ENCODE measurements at regions not wholly inside any gene's neighbourhood (a gene's known extent, or its start where the extent isn't known, plus 50 kb on each side); places are given as distances from the start of the nearest gene placed in this dataset.

- BruUV-seq (replicated peaks): no TSS peak
- Histone ChIP-seq H3K9me3 (replicated peaks; ENCODE audit: control insufficient read depth, insufficient read depth, low read length) (no peaks in the 10 kb centered on the region), H3K36me3 (ENCODE audit: control insufficient read depth in 2 of 2, extremely low read depth in 1 of 2, insufficient read depth in 2 of 2, low read length in 2 of 2) (no peaks in the 10 kb centered on the region), H2AFZ (ENCODE audit: low read depth, low read length) (no peak overlapping the region), H3K4me1 (ENCODE audit: control insufficient read depth, extremely low read depth, insufficient read depth, low read length) (no peaks in the 10 kb centered on the region), H3K9ac (replicated peaks; ENCODE audit: extremely low read depth, insufficient read depth, low read length) (no peak overlapping the region), H3K4me3 (replicated peaks in 1 of 3; ENCODE audit: insufficient read depth in 1 of 3, low read depth in 1 of 3, low read length in 3 of 3) (no peak overlapping the region), H3K27ac (ENCODE audit: insufficient read depth, low read depth, low read length) (no peak overlapping the region), H4K20me1 (replicated peaks; ENCODE audit: control insufficient read depth, extremely low read depth, insufficient read depth, low read length) (no peaks in the 10 kb centered on the region), H3K9me1 (replicated peaks; ENCODE audit: control insufficient read depth, extremely low read depth, insufficient read depth, low read length) (no peaks in the 10 kb centered on the region), H3K4me2 (ENCODE audit: insufficient read depth, low read length) (no peak overlapping the region), H3K79me2 (ENCODE audit: control insufficient read depth, insufficient read depth, low read length) (no peaks in the 10 kb centered on the region), H3K27me3 (ENCODE audit: control insufficient read depth in 2 of 2, insufficient read depth in 2 of 2, low read length in 2 of 2) (peaks cover 0 to 2% of the 10 kb centered on the region in 2 experiments)
- TF ChIP-seq CTCF (IDR thresholded peaks at IDR 0.05; ENCODE audit: extremely low read depth in 1 of 2, insufficient read depth in 1 of 2, low read depth in 1 of 2, low read length in 2 of 2) (peak; percentile 59 to 69), POLR2A (IDR thresholded peaks at IDR 0.05; ENCODE audit: low read depth, low read length) (no peak)
- POLR2A ChIA-PET: no interaction called here
- CTCF ChIA-PET: interaction anchor here (0.7 to 6.4 kb wide), 46 partner anchors 9 to 1080 kb away, joined by 3 to 178 read pairs (median 6); partner anchors contain the start of gene BRMS1L
- DNase-seq (ENCODE audit: low read depth, low spot score): peak; percentile 37
- peak; percentile 77 for FAIRE-seq
- intact Hi-C loops (cut with micrococcal nuclease) (loop anchor here (1.0 kb wide), 1 partner anchor 190 kb away; no protein-coding TSS in a partner anchor), dilution Hi-C loops (cut with MboI; ENCODE audit: extremely low pct_ligation_motif_present, low sequenced_read_pairs) (no loop called here)
Observed at GRCh38 chr14:36069535-36069900, 107.0 kb downstream of the PTCSC3 start.

- no TSS peak for BruUV-seq (replicated peaks)
- intact Hi-C loops (cut with micrococcal nuclease): loop anchor here (1.0 kb wide), 1 partner anchor 190 kb away; no protein-coding TSS in a partner anchor
Observed at GRCh38 chr14:36068777-36069534, 107.6 kb downstream of the PTCSC3 start.

More at GRCh38 chr14:36068777-36069534, 107.6 kb downstream of the PTCSC3 start:
- H3K9me3 ChIP-seq (replicated peaks; ENCODE audit: control insufficient read depth, insufficient read depth, low read length): no peaks in the 10 kb centered on the region
- no peaks in the 10 kb centered on the region for H3K4me1 ChIP-seq (ENCODE audit: control insufficient read depth, extremely low read depth, insufficient read depth, low read length)
- no peak for FAIRE-seq
- no peak for DNase-seq (ENCODE audit: low read depth, low spot score)
- H3K27me3 ChIP-seq (ENCODE audit: control insufficient read depth in 2 of 2, insufficient read depth in 2 of 2, low read length in 2 of 2): peaks cover 0 to 2% of the 10 kb centered on the region in 2 experiments
- no peak overlapping the region for H3K4me2 ChIP-seq (ENCODE audit: insufficient read depth, low read length)
- CTCF ChIA-PET: interaction anchor here (0.7 to 6.4 kb wide), 41 partner anchors 9 to 1081 kb away, joined by 3 to 178 read pairs (median 6); partner anchors contain the start of gene BRMS1L
- H2AFZ ChIP-seq (ENCODE audit: low read depth, low read length): no peak overlapping the region
- H3K4me3 ChIP-seq (replicated peaks in 1 of 3; ENCODE audit: insufficient read depth in 1 of 3, low read depth in 1 of 3, low read length in 3 of 3): no peak overlapping the region
- no peak overlapping the region for H3K27ac ChIP-seq (ENCODE audit: insufficient read depth, low read depth, low read length)
- no peak for TF ChIP-seq EZH2 (IDR thresholded peaks at IDR 0.05; ENCODE audit: borderline replicate concordance, low read depth, low read length, severe bottlenecking)
- TF ChIP-seq POLR2AphosphoS5 (IDR thresholded peaks at IDR 0.05; ENCODE audit: insufficient read depth, low read depth, low read length): no peak
- TF ChIP-seq FOS (IDR thresholded peaks at IDR 0.05; ENCODE audit: borderline replicate concordance, insufficient read depth, low read length): no peak
- TF ChIP-seq, protein P1, sequence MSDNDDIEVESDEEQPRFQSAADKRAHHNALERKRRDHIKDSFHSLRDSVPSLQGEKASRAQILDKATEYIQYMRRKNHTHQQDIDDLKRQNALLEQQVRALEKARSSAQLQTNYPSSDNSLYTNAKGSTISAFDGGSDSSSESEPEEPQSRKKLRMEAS (IDR thresholded peaks at IDR 0.05; ENCODE audit: insufficient read depth, insufficient read length): no peak
- no peak for TF ChIP-seq JUN (IDR thresholded peaks at IDR 0.05; ENCODE audit: borderline replicate concordance, insufficient read depth, insufficient read length, low read depth)
- no peak for TF ChIP-seq GATA2 (IDR thresholded peaks at IDR 0.05; ENCODE audit: insufficient read depth, insufficient read length, low read depth, low read length)
- no peak for TF ChIP-seq POLR2A (IDR thresholded peaks at IDR 0.05; ENCODE audit: low read depth, low read length)
- TF ChIP-seq MYC (IDR thresholded peaks at IDR 0.05; ENCODE audit: low read depth, low read length): no peak
- no peak for TF ChIP-seq CTCF (IDR thresholded peaks at IDR 0.05; ENCODE audit: extremely low read depth in 1 of 2, insufficient read depth in 1 of 2, low read depth in 1 of 2, low read length in 2 of 2)
- dilution Hi-C loops (cut with MboI; ENCODE audit: extremely low pct_ligation_motif_present, low sequenced_read_pairs): no loop called here
- H3K9me1 ChIP-seq (replicated peaks; ENCODE audit: control insufficient read depth, extremely low read depth, insufficient read depth, low read length): no peaks in the 10 kb centered on the region
- H4K20me1 ChIP-seq (replicated peaks; ENCODE audit: control insufficient read depth, extremely low read depth, insufficient read depth, low read length): no peaks in the 10 kb centered on the region
- H3K9ac ChIP-seq (replicated peaks; ENCODE audit: extremely low read depth, insufficient read depth, low read length): no peak overlapping the region
- POLR2A ChIA-PET: no interaction called here
- H3K79me2 ChIP-seq (ENCODE audit: control insufficient read depth, insufficient read depth, low read length): no peaks in the 10 kb centered on the region
- H3K36me3 ChIP-seq (ENCODE audit: control insufficient read depth in 2 of 2, extremely low read depth in 1 of 2, insufficient read depth in 2 of 2, low read length in 2 of 2): no peaks in the 10 kb centered on the region

All from endothelial cell of umbilical vein (primary cell).